Uterus (tissue), 3 donors: ENCODE measurements at regions not wholly inside any gene's neighbourhood (a gene's known extent, or its start where the extent isn't known, plus 50 kb on each side); places are given as distances from the start of the nearest gene placed in this dataset.

Source experiments
- DNase-seq, 2 donors: peaks; one replicate each; pipeline ENCODE4 v3.0.0-alpha.2; 2019 to 2020
- H3K27ac ChIP-seq, 2 donors: fragments of 200-600 bp; sonication (generic); 1 replicate in 1 of 2; 2 replicates in 1 of 2; pipeline ENCODE4 v1.5.1; 2016 to 2018
- H3K27me3 ChIP-seq, 2 donors: fragments of 200-600 bp; sonication (generic); one replicate each; pipeline ENCODE4 v1.5.1; 2018 to 2019; ENCODE audit warnings: control low read depth in 1 of 2
- H3K36me3 ChIP-seq, 2 donors: fragments of 200-600 bp; sonication (generic); one replicate each; pipeline ENCODE4 v1.5.1; 2019; ENCODE audit warnings: control low read depth in 1 of 2
- H3K4me1 ChIP-seq, 2 donors: fragments of 200-600 bp; sonication (generic); one replicate each; pipeline ENCODE4 v1.5.1; 2018 to 2019; ENCODE audit warnings: control low read depth in 1 of 2
- H3K4me3 ChIP-seq, 2 donors: fragments of 200-600 bp; sonication (generic); 1 replicate in 1 of 2; 2 replicates in 1 of 2; pipeline ENCODE4 v1.5.1; 2018 to 2019; ENCODE audit warnings: mild to moderate bottlenecking in 1 of 2
- H3K9me3 ChIP-seq, 2 donors: fragments of 200-600 bp; sonication (generic); one replicate each; pipeline ENCODE4 v1.5.1; 2019; ENCODE audit warnings: control low read depth in 1 of 2
- CTCF ChIP-seq, 4 experiments: fragments of 200-600 bp in 2 of 4; fragments of 450-650 bp in 2 of 4; sonication (generic) in 2 of 4; IDR thresholded peaks; one replicate each; pipeline ENCODE4 v1.5.1; 2016 to 2019; ENCODE audit warnings: antibody characterized with exemption in 4 of 4, mild to moderate bottlenecking in 2 of 4, moderate library complexity in 1 of 4
- POLR2A ChIP-seq, 2 donors: fragments of 450-650 bp; IDR thresholded peaks; one replicate each; pipeline ENCODE4 v1.6.1; 2016; ENCODE audit warnings: antibody characterized with exemption in 2 of 2, mild to moderate bottlenecking in 1 of 2, moderate library complexity in 1 of 2
- intact Hi-C: fragments of 100-400 bp; cut with DNase I; formaldehyde crosslinking; loops from one replicate; pipeline ENCODE4 v1.15.1; 2023; ENCODE audit warnings: low total_unique reads
- donor health status: DM: yes; HTN: yes; CAD: no.

GRCh38 chr4:147361726-147362125 lies 119.2 kb upstream of the EDNRA start:
- Histone ChIP-seq H3K27ac (peak overlapping the region; percentile 76 to 81), H3K9me3 (no peaks in the 10 kb centered on the region), H3K4me1 (peaks cover 0 to 6% of the 10 kb centered on the region in 2 donors), H3K36me3 (no peaks in the 10 kb centered on the region), H3K4me3 (no peak overlapping the region), H3K27me3 (no peaks in the 10 kb centered on the region)
- DNase-seq: peak; percentile 54 to 76
- TF ChIP-seq CTCF (IDR thresholded peaks at IDR 0.05): no peak
- no peak for TF ChIP-seq POLR2A (IDR thresholded peaks at IDR 0.05)
- intact Hi-C loops: no loop called here

- Histone ChIP-seq H3K4me1 (peaks cover 0 to 6% of the 10 kb centered on the region in 2 donors), H3K27ac (peak overlapping the region; percentile 76 to 81), H3K4me3 (no peak overlapping the region), H3K27me3 (no peaks in the 10 kb centered on the region), H3K9me3 (no peaks in the 10 kb centered on the region), H3K36me3 (no peaks in the 10 kb centered on the region)
- DNase-seq: peak; percentile 86 to 87
- TF ChIP-seq POLR2A (IDR thresholded peaks at IDR 0.05) (no peak), CTCF (IDR thresholded peaks at IDR 0.05) (no peak)
- intact Hi-C loops: no loop called here
Observed at GRCh38 chr4:147362938-147363337, 118.0 kb upstream of the EDNRA start.

GRCh38 chr4:147363514-147363913 lies 117.4 kb upstream of the EDNRA start:
- Histone ChIP-seq H3K27me3 (no peaks in the 10 kb centered on the region), H3K9me3 (no peaks in the 10 kb centered on the region), H3K4me3 (no peak overlapping the region), H3K27ac (peak overlapping the region; percentile 76 to 81), H3K4me1 (peaks cover 0 to 6% of the 10 kb centered on the region in 2 donors), H3K36me3 (no peaks in the 10 kb centered on the region)
- DNase-seq: no peak
- TF ChIP-seq POLR2A (IDR thresholded peaks at IDR 0.05) (no peak), CTCF (IDR thresholded peaks at IDR 0.05) (no peak)
- intact Hi-C loops: no loop called here

GRCh38 chr4:147365396-147365795 lies 115.5 kb upstream of the EDNRA start:
- Histone ChIP-seq H3K4me3 (no peak overlapping the region), H3K27me3 (no peaks in the 10 kb centered on the region), H3K4me1 (peaks cover 0 to 6% of the 10 kb centered on the region in 2 donors), H3K9me3 (no peaks in the 10 kb centered on the region), H3K36me3 (no peaks in the 10 kb centered on the region), H3K27ac (no peak overlapping the region)
- no peak for TF ChIP-seq POLR2A (IDR thresholded peaks at IDR 0.05)
- no peak for TF ChIP-seq CTCF (IDR thresholded peaks at IDR 0.05)
- no peak for DNase-seq
- intact Hi-C loops: no loop called here

- DNase-seq: no peak
- peaks cover 0 to under 1% of the 10 kb centered on the region in 2 donors for H3K4me1 ChIP-seq
- no peak overlapping the region for H3K27ac ChIP-seq
- H3K9me3 ChIP-seq: no peaks in the 10 kb centered on the region
- intact Hi-C loops: no loop called here
- H3K36me3 ChIP-seq: no peaks in the 10 kb centered on the region
- TF ChIP-seq POLR2A (IDR thresholded peaks at IDR 0.05): no peak
- TF ChIP-seq CTCF (IDR thresholded peaks at IDR 0.05): no peak
- H3K27me3 ChIP-seq: no peaks in the 10 kb centered on the region
- H3K4me3 ChIP-seq: no peak overlapping the region
Observed at GRCh38 chr4:147366164-147366563, 114.7 kb upstream of the EDNRA start.
